PC-3 (cell line): ENCODE measurements at regions not wholly inside any gene's neighbourhood (a gene's known extent, or its start where the extent isn't known, plus 50 kb on each side); places are given as distances from the start of the nearest gene placed in this dataset.

Experiments used
- EZH2 ChIP-seq: fragments of 300-600 bp; sonication (generic); IDR thresholded peaks from one replicate; pipeline ENCODE4 v1.6.1; 2017; ENCODE audit warnings: antibody characterized with exemption, mild to moderate bottlenecking, low read length; ENCODE audit not compliant: unreplicated experiment
- TF ChIP-seq, protein P1 (sequence below): fragments of 300-600 bp; sonication (generic); conservative IDR thresholded peaks from 2 replicates; pipeline ENCODE4 v1.5.1; 2017; ENCODE audit warnings: antibody characterized with exemption, low read depth, mild to moderate bottlenecking, low read length

DNA sequence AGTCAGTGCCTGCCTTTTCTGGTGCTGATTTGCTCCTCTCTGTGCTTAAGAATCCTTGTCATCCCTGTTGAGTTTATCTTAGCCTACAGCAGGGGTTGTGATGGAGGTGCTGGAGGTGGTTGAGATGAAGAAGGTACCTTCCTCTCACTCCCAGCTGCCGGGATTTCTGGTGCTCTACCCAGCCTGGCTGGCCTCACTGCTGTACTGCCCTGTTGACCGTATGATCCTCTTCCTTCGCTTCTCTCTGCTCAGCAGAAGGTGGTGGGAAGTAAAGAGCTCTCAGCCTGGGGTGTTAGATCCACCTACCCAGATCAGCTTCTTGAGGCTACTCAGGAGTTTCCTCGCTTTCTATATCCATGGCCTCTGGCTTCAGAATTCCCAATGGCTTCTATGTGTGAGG, 101.0 kb upstream of the NXT1 start:
- TF ChIP-seq, protein P1, sequence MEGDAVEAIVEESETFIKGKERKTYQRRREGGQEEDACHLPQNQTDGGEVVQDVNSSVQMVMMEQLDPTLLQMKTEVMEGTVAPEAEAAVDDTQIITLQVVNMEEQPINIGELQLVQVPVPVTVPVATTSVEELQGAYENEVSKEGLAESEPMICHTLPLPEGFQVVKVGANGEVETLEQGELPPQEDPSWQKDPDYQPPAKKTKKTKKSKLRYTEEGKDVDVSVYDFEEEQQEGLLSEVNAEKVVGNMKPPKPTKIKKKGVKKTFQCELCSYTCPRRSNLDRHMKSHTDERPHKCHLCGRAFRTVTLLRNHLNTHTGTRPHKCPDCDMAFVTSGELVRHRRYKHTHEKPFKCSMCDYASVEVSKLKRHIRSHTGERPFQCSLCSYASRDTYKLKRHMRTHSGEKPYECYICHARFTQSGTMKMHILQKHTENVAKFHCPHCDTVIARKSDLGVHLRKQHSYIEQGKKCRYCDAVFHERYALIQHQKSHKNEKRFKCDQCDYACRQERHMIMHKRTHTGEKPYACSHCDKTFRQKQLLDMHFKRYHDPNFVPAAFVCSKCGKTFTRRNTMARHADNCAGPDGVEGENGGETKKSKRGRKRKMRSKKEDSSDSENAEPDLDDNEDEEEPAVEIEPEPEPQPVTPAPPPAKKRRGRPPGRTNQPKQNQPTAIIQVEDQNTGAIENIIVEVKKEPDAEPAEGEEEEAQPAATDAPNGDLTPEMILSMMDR = no peak
- TF ChIP-seq EZH2 = no peak
